GM21447 (cell line): ENCODE measurements at regions not wholly inside any gene's neighbourhood (a gene's known extent, or its start where the extent isn't known, plus 50 kb on each side); places are given as distances from the start of the nearest gene placed in this dataset.
"Not testable (repeated sequence)": the region's sequence is repeated elsewhere in the genome, so short reads cannot be mapped to it uniquely, and the experiment has no call there.

Source experiments
- ATAC-seq: cut with Tn5 transposase; IDR thresholded peaks from one replicate; pipeline ENCODE4 v1.9.1; 2021; ENCODE audit not compliant: unreplicated experiment

GRCh38 chr2:145802133-145802532 is 1282.2 kb upstream of the ZEB2 start:
- no peak for ATAC-seq

GRCh38 chr2:145801210-145801609 is 1281.3 kb upstream of the ZEB2 start:
- ATAC-seq, result no peak

- no peak for ATAC-seq
Observed at GRCh38 chr2:145800151-145801091, 1280.5 kb upstream of the ZEB2 start.

- no peak for ATAC-seq
Observed at GRCh38 chr2:145799595-145800108, 1279.7 kb upstream of the ZEB2 start.

GRCh38 chr2:145798419-145798818 is 1278.5 kb upstream of the ZEB2 start:
- no peak for ATAC-seq

GRCh38 chr2:145797692-145798091 is 1277.8 kb upstream of the ZEB2 start:
- no peak for ATAC-seq

GRCh38 chr2:145792745-145793144 is 1272.8 kb upstream of the ZEB2 start:
- ATAC-seq, result no peak

- ATAC-seq, result no peak
Observed at GRCh38 chr2:145789636-145790035, 1269.7 kb upstream of the ZEB2 start.

- ATAC-seq, result not testable (repeated sequence)
Observed at GRCh38 chr2:145787597-145788361, 1267.9 kb upstream of the ZEB2 start.

GRCh38 chr2:145782607-145783006 is 1262.7 kb upstream of the ZEB2 start:
- ATAC-seq, result not testable (repeated sequence)

- ATAC-seq, result no peak
Observed at GRCh38 chr2:145777914-145778313, 1258.0 kb upstream of the ZEB2 start.

GRCh38 chr2:145777297-145777696 is 1257.4 kb upstream of the ZEB2 start:
- ATAC-seq, result no peak

GRCh38 chr2:145775591-145775990 is 1255.7 kb upstream of the ZEB2 start:
- ATAC-seq, result no peak

- peak; percentile 96 for ATAC-seq
Observed at GRCh38 chr2:145771525-145771924, 1251.6 kb upstream of the ZEB2 start.

GRCh38 chr2:145769011-145769716 is 1249.2 kb upstream of the ZEB2 start:
- no peak for ATAC-seq

- no peak for ATAC-seq
Observed at GRCh38 chr2:145765874-145766273, 1246.0 kb upstream of the ZEB2 start.

- ATAC-seq, result no peak
Observed at GRCh38 chr2:145764631-145765030, 1244.7 kb upstream of the ZEB2 start.

GRCh38 chr2:145760781-145761649 is 1241.1 kb upstream of the ZEB2 start:
- no peak for ATAC-seq

- ATAC-seq, result no peak
Observed at GRCh38 chr2:145759228-145759915, 1239.5 kb upstream of the ZEB2 start.
